ENCODE measurements at regions not wholly inside any gene's neighbourhood (a gene's known extent, or its start where the extent isn't known, plus 50 kb on each side); places are given as distances from the start of the nearest gene placed in this dataset.

- TF ChIP-seq CTCF (IDR thresholded peaks at IDR 0.05) (no peak), EP300 (IDR thresholded peaks at IDR 0.05) (no peak), POLR2A (IDR thresholded peaks at IDR 0.05) (no peak), POLR2AphosphoS5 (IDR thresholded peaks at IDR 0.05) (no peak)
Observed at GRCh38 chr19:30890033-30890432, 459.2 kb downstream of the TSHZ3 start.
